Lower leg skin (tissue), 4 donors: ENCODE measurements at regions not wholly inside any gene's neighbourhood (a gene's known extent, or its start where the extent isn't known, plus 50 kb on each side); places are given as distances from the start of the nearest gene placed in this dataset.
A peak's percentile ranks its signal among the peaks of the same experiment; 100 is the strongest.

Source experiments
- DNase-seq, 2 donors: peaks; one replicate each; pipeline ENCODE4 v3.0.0-alpha.2; 2019; ENCODE audit warnings: low spot score in 2 of 2
- H3K4me3 ChIP-seq: fragments of 200-600 bp; sonication (generic); 2 replicates; pipeline ENCODE4 v1.5.1; 2017; ENCODE audit warnings: mild to moderate bottlenecking, low read depth; ENCODE audit not compliant: poor library complexity, severe bottlenecking
- POLR2A ChIP-seq, 2 donors: fragments of 450-650 bp; IDR thresholded peaks; one replicate each; pipeline ENCODE4 v1.6.1; 2016 to 2017; ENCODE audit warnings: antibody characterized with exemption in 2 of 2, mild to moderate bottlenecking in 1 of 2, moderate library complexity in 1 of 2
- WGBS, 2 donors: methylation state at CpG; one replicate each; pipeline ENCODE4 v1.1.5; 2018; 5-methylcytosine and 5-hydroxymethylcytosine counted together
- intact Hi-C: fragments of 100-400 bp; cut with DNase I; formaldehyde crosslinking; loops from one replicate; pipeline ENCODE4 v1.15.0; 2023; ENCODE audit warnings: low total_unique reads
- TF ChIP-seq, protein P1 (sequence below), 3 donors: fragments of 450-650 bp; IDR thresholded peaks; one replicate each; pipeline ENCODE4 v1.5.1; 2016; ENCODE audit warnings: antibody characterized with exemption in 3 of 3, mild to moderate bottlenecking in 3 of 3, moderate library complexity in 2 of 3

DNA sequence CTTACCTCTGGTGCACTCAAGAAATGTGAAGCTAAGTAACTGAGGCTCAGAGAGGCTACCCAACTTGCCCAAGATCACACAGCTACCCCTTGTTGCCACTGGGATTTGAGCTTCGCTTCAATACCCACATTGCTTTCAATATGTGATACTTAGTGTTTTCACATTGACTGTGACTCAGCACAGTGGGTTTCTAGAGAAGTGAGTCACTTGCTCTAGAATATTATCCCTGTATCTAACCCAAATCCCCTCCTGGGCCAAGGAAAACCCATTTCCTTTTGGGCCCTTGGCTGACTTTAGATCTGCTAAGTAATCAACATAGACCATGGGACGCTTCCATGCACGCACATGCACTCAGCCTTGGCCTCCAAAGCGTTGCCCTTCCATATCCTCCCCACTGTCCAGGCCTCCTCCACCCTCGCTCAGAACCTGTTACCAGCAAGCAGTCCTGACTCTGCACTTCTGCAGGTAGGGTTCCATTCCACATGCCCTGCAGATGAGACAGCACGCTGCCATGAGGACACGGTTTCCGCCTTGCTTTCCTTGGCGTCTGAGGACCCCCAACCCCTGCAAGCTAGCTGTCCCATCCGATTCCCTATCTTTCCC lies 87.7 kb upstream of the CHST15 start:
- intact Hi-C loops: no loop called here
- H3K4me3 ChIP-seq: no peak overlapping the region
- 92 to 97% methylated on average over 10 of the region's 10 CpGs for WGBS, 2 donors
- DNase-seq: peak in 1 of 2 donors; percentile 81
- no peak for TF ChIP-seq POLR2A (IDR thresholded peaks at IDR 0.05)
- TF ChIP-seq, protein P1, sequence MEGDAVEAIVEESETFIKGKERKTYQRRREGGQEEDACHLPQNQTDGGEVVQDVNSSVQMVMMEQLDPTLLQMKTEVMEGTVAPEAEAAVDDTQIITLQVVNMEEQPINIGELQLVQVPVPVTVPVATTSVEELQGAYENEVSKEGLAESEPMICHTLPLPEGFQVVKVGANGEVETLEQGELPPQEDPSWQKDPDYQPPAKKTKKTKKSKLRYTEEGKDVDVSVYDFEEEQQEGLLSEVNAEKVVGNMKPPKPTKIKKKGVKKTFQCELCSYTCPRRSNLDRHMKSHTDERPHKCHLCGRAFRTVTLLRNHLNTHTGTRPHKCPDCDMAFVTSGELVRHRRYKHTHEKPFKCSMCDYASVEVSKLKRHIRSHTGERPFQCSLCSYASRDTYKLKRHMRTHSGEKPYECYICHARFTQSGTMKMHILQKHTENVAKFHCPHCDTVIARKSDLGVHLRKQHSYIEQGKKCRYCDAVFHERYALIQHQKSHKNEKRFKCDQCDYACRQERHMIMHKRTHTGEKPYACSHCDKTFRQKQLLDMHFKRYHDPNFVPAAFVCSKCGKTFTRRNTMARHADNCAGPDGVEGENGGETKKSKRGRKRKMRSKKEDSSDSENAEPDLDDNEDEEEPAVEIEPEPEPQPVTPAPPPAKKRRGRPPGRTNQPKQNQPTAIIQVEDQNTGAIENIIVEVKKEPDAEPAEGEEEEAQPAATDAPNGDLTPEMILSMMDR (IDR thresholded peaks at IDR 0.05): no peak

DNA sequence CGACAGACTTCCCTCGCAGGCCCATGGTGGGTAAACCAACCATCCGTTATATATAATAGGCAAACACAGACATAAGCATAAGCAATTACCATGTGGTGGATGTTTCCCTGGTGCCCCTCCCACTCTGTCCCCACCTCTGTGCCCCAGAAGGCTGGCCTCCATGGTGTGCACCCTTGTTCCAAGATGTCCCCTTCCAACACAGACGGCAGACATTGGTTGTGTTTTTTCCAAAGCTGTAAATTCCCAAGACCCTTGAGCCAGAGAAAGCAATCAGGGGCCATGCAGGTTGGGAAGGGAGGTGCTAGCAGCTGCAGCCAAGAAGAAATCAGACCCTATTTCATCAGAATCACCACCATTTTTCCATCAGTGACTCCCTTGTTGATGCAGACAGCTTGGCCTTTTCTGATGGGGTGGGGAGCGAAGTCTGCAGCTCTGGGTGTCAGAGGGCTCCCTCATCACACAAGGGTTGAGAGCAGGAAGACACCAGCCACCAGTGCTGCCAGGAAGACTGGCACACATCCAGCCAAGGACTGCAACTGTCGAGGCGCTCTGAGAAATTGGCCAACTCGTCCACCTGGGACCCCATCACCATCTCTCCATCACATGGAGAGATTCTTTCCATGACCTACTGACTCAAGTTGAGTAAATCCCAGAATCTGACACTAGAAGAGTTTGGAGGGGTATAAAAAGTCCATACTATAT lies 86.8 kb upstream of the CHST15 start:
- TF ChIP-seq POLR2A (IDR thresholded peaks at IDR 0.05): no peak
- TF ChIP-seq, protein P1 (IDR thresholded peaks at IDR 0.05): no peak
- intact Hi-C loops: no loop called here
- WGBS, 2 donors: 63 to 85% methylated on average over 8 of the region's 8 CpGs
- H3K4me3 ChIP-seq: no peak overlapping the region
- DNase-seq: peak in 1 of 2 donors; percentile 67

DNA sequence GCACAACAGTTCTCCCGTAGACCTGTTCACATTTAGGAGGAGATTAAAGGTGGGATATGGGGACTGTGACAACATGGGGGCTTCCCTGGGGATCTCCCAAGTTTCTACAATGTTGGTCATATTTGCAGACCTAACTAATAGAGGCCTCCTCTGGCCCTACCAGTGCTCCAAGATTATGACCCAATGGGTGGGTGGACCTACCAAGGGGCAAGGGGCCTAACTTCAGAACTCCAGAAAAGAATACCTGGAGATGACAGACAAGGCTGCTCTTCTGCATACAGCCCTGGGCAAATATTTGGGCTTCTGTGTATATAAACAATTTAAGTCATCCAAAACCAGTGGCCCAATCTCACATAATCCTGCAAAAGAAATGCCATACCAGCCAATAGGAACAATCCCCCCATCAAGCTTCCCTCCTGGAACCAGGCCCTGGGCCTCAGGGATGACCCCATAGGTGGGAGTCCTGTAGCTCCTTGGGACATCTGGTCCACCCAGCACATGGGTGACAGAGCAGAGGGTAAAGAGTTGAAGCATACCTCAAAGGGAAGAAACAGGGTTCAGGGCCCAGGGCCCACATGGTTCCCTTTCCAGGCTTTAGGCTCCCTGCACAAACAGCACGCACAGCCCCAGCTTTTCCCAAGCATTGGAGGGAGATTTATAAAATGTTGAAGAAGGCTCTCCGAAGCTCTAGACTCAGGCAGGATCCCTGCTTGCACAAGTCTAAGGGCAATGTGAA lies 86.1 kb upstream of the CHST15 start:
- DNase-seq: peak in 1 of 2 donors; percentile 46
- intact Hi-C loops: no loop called here

DNA sequence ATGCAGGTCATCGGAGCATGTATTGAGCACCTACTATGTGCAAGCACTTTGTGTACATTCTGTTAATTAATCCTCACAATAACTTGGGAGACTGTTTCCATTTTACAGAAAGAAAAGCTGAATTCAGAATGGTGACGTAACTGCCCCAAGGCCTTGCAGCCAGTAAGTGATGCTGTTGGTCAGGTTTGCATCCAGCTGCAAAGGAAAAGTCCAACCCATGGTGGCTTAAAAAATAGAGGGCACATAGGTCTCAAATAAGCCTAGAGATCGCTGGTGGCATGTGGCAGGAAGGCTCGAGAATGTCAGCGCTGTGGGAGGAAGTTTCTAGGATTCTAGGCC lies 83.8 kb upstream of the CHST15 start:
- intact Hi-C loops: no loop called here
- no peak overlapping the region for H3K4me3 ChIP-seq
- TF ChIP-seq, protein P1 (IDR thresholded peaks at IDR 0.05): no peak
- no peak for TF ChIP-seq POLR2A (IDR thresholded peaks at IDR 0.05)
- no peak for DNase-seq
- 84 to 90% methylated on average over 5 of the region's 5 CpGs for WGBS, 2 donors

More for the DNA sequence above, 86.1 kb upstream of the CHST15 start:
- 94 to 96% methylated on average over 3 of the region's 3 CpGs for WGBS, 2 donors
- TF ChIP-seq, protein P1 (IDR thresholded peaks at IDR 0.05): no peak
- no peak for TF ChIP-seq POLR2A (IDR thresholded peaks at IDR 0.05)
- H3K4me3 ChIP-seq: no peak overlapping the region

DNA sequence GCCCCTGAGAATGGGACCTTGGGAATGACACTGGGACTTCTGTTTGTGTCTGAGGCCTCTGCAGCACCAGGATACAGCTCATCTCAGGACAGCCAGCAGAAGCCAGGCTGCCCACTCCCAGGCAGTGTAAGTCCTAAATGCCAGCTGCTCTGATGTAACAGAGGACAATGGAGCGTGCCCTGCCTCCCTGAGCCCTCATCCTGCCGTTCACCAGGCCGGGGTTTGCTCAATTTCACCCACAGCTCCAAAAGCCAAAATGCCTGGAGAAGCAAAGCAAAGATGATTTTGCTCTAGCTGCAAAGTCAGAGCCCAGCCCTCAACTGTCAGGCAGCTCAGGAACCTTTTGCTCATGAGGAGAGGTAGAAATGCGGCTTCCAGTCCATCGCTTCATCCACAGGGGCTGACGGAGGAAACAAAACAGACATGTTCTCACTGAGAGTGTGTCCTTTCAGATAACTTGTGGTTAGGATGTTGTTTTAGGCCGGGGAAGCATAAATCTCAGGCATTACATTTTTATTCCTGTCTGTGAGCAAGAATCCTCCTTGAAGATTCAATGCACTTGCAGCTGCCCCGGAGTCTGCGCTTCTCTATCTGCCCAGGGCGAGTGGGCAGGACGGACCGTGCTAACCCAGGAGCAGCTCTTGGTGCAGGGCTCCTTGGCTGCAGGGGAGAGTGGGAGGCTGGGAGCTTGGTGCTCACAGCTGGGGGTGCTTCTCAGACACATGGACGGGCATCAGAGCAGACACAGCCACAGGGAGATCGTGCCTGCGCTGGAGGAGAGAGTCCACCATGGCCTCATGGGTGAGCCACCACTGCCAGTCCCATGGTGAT lies 83.2 kb upstream of the CHST15 start:
- TF ChIP-seq POLR2A (IDR thresholded peaks at IDR 0.05): no peak
- TF ChIP-seq, protein P1 (IDR thresholded peaks at IDR 0.05): no peak
- no peak overlapping the region for H3K4me3 ChIP-seq
- intact Hi-C loops: no loop called here
- no peak for DNase-seq
- whole genome bisulfite sequencing, 2 donors: 79 to 83% methylated on average over 15 of the region's 15 CpGs
